ENCODE measurements at regions not wholly inside any gene's neighbourhood (a gene's known extent, or its start where the extent isn't known, plus 50 kb on each side); places are given as distances from the start of the nearest gene placed in this dataset.

DNA sequence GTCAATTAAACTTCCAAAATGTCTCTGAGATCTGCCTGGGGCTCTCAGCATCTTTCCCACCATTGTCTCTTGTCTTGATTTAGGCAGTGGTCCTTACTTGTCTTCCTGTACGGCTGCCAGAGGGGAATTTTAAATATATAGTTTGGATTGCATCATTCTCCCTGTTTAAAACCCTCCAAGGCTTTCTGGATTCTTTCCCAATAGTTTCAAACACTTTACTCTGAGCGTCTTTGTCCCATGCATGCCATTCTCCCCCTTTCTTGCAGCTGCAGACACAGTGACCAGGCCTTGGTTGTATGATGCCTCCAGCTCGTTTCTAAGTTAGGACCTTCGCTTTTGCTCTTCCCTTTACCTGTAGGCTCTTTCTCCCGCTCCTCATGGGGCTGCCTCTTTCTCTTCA is 323.3 kb upstream of the CTNNB1 start:
- no peak for TF ChIP-seq EP300 (IDR thresholded peaks at IDR 0.05; ENCODE audit: borderline replicate concordance in 1 of 2, low read depth in 2 of 2, low read length in 2 of 2)
- no peak for TF ChIP-seq SP1 (IDR thresholded peaks at IDR 0.05; ENCODE audit: low read depth, low read length)
